ENCODE measurements at regions not wholly inside any gene's neighbourhood (a gene's known extent, or its start where the extent isn't known, plus 50 kb on each side); places are given as distances from the start of the nearest gene placed in this dataset.

DNA sequence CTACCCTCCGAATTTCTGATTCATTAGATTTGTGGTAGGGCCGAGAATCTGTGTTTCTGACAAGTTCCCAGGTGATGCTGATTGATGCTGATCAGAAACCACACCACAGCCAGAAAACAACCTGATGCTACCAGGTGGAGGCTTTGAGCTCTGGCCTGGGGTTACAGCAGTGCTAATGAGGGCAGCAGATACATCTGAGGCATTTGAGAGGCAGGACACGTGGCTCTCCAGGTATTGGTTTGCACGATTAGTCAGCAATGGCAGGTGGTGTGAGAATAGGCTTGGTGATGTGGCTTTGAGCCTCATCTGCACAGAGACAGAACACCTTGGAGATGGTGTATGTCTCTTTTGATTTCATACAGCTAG lies 78.8 kb upstream of the THBS1 start:
- TF ChIP-seq, protein P1, sequence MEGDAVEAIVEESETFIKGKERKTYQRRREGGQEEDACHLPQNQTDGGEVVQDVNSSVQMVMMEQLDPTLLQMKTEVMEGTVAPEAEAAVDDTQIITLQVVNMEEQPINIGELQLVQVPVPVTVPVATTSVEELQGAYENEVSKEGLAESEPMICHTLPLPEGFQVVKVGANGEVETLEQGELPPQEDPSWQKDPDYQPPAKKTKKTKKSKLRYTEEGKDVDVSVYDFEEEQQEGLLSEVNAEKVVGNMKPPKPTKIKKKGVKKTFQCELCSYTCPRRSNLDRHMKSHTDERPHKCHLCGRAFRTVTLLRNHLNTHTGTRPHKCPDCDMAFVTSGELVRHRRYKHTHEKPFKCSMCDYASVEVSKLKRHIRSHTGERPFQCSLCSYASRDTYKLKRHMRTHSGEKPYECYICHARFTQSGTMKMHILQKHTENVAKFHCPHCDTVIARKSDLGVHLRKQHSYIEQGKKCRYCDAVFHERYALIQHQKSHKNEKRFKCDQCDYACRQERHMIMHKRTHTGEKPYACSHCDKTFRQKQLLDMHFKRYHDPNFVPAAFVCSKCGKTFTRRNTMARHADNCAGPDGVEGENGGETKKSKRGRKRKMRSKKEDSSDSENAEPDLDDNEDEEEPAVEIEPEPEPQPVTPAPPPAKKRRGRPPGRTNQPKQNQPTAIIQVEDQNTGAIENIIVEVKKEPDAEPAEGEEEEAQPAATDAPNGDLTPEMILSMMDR (IDR thresholded peaks at IDR 0.05; ENCODE audit: insufficient read depth, low read length, poor library complexity, severe bottlenecking) = no peak
- no peak for TF ChIP-seq EZH2phosphoT487 (conservative IDR thresholded peaks at IDR 0.05; ENCODE audit: low read length)

Measured in SU-DHL-6 (cell line).